IMR-90 (cell line): ENCODE measurements at regions not wholly inside any gene's neighbourhood (a gene's known extent, or its start where the extent isn't known, plus 50 kb on each side); places are given as distances from the start of the nearest gene placed in this dataset.

Experiments
- ATAC-seq: fragments of 200-7000 bp; cut with Tn5 transposase; 2 replicates; pipeline ENCODE4 v1.9.1; 2020; ENCODE audit warnings: low read depth, mild to moderate bottlenecking, moderate library complexity
- BruUV-seq: library from RNA; stranded (reverse); fragments of 400-500 nt; replicated peaks from 2 replicates; lab custom pipeline; 2021; lab: Mats Ljungman, UMichigan
- CTCF ChIA-PET: fragments of 300-600 bp; formaldehyde crosslinking; extraction: SDS; loops from one replicate; lab custom pipeline; 2021; ENCODE audit warnings: antibody characterized with exemption; lab: Yijun Ruan, JAX
- POLR2A ChIA-PET: fragments of 300-600 bp; sonication (Branson Sonifier 250); formaldehyde crosslinking; loops from one replicate; lab custom pipeline; 2022; ENCODE audit warnings: antibody characterized with exemption; ENCODE audit not compliant: unreplicated experiment; lab: Charles Lee
- DNase-seq: peaks from one replicate; pipeline ENCODE4 v3.0.0; 2013
- H2AFZ ChIP-seq: replicated peaks from 2 replicates; pipeline ENCODE3; 2013; ENCODE audit warnings: low read length, mild to moderate bottlenecking; ENCODE audit not compliant: poor library complexity
- H2AK5ac ChIP-seq: 2 replicates; pipeline ENCODE4 v1.6.1; 2013; ENCODE audit warnings: low read depth, low read length, inconsistent platforms
- H2AK9ac ChIP-seq: replicated peaks from 2 replicates; pipeline ENCODE3; 2013; ENCODE audit warnings: mild to moderate bottlenecking, low read depth, low read length, moderate library complexity; ENCODE audit not compliant: poor library complexity
- H2BK120ac ChIP-seq: 2 replicates; pipeline ENCODE4 v1.6.1; 2013; ENCODE audit warnings: low read depth, low read length, inconsistent platforms
- H2BK15ac ChIP-seq: 3 replicates; pipeline ENCODE4 v1.6.1; 2013; ENCODE audit warnings: low read depth, low read length, inconsistent platforms
- H2BK20ac ChIP-seq: 2 replicates; pipeline ENCODE4 v1.6.1; 2013; ENCODE audit warnings: low read depth, mild to moderate bottlenecking, inconsistent platforms, low read length, moderate library complexity
- H2BK5ac ChIP-seq: 2 replicates; pipeline ENCODE4 v1.6.1; 2013; ENCODE audit warnings: mild to moderate bottlenecking, low read depth, low read length, inconsistent platforms; ENCODE audit not compliant: poor library complexity, severe bottlenecking
- H3K14ac ChIP-seq: replicated peaks from 2 replicates; pipeline ENCODE4 v1.6.1; 2013; ENCODE audit warnings: low read depth, low read length, inconsistent platforms
- H3K18ac ChIP-seq: 2 replicates; pipeline ENCODE4 v1.6.1; 2013; ENCODE audit warnings: low read depth, low read length, control low read depth
- H3K23ac ChIP-seq: 2 replicates; pipeline ENCODE4 v1.6.1; 2013; ENCODE audit warnings: low read depth, low read length, inconsistent platforms
- H3K27ac ChIP-seq: 2 replicates; pipeline ENCODE4 v1.5.1; 2013; ENCODE audit warnings: mild to moderate bottlenecking, control low read depth, low read length; ENCODE audit not compliant: insufficient read depth
- H3K27me3 ChIP-seq: 2 replicates; pipeline ENCODE4 v1.6.1; 2013; ENCODE audit warnings: low read length; ENCODE audit not compliant: control insufficient read depth, insufficient read depth
- H3K36me3 ChIP-seq: 2 replicates; pipeline ENCODE4 v1.6.1; 2013; ENCODE audit warnings: low read length, mixed read lengths; ENCODE audit not compliant: control insufficient read depth, insufficient read depth
- H3K4ac ChIP-seq: 2 replicates; pipeline ENCODE4 v1.6.1; 2013; ENCODE audit warnings: low read depth, low read length, inconsistent platforms
- H3K4me1 ChIP-seq: 2 replicates; pipeline ENCODE4 v1.6.1; 2013; ENCODE audit warnings: low read length, mixed read lengths; ENCODE audit not compliant: control insufficient read depth, insufficient read depth
- H3K4me2 ChIP-seq: 2 replicates; pipeline ENCODE4 v1.6.1; 2013; ENCODE audit warnings: low read depth, mild to moderate bottlenecking, control low read depth, low read length, moderate library complexity
- H3K4me3 ChIP-seq: 2 replicates; pipeline ENCODE4 v1.5.1; 2013; ENCODE audit warnings: low read depth, mild to moderate bottlenecking, control low read depth, low read length, moderate library complexity; ENCODE audit not compliant: insufficient read depth
- H3K56ac ChIP-seq: 2 replicates; pipeline ENCODE4 v1.6.1; 2013; ENCODE audit warnings: low read length, inconsistent platforms; ENCODE audit not compliant: insufficient read depth; ENCODE audit errors: extremely low read depth
- H3K79me1 ChIP-seq, 2 experiments: 2 replicates each; pipeline ENCODE4 v1.6.1; 2013; ENCODE audit warnings: low read length in 2 of 2, inconsistent platforms in 1 of 2, low read depth in 1 of 2
- H3K9ac ChIP-seq: 2 replicates; pipeline ENCODE4 v1.6.1; 2013; ENCODE audit warnings: low read depth, low read length, control low read depth
- H3K9me1 ChIP-seq: 2 replicates; pipeline ENCODE4 v1.6.1; 2013; ENCODE audit warnings: low read length, inconsistent platforms; ENCODE audit not compliant: insufficient read depth
- H3K9me3 ChIP-seq: 2 replicates; pipeline ENCODE4 v1.6.1; 2013; ENCODE audit warnings: low read length; ENCODE audit not compliant: control insufficient read depth, insufficient read depth
- H4K20me1 ChIP-seq: 2 replicates; pipeline ENCODE4 v1.6.1; 2013; ENCODE audit warnings: low read length, inconsistent platforms; ENCODE audit not compliant: insufficient read depth
- H4K5ac ChIP-seq: 2 replicates; pipeline ENCODE4 v1.6.1; 2013; ENCODE audit warnings: mild to moderate bottlenecking, low read depth, low read length, control low read depth
- H4K8ac ChIP-seq, 2 experiments: 2 replicates each; pipeline ENCODE4 v1.6.1; 2013; ENCODE audit warnings: low read depth in 2 of 2, low read length in 2 of 2, control low read depth in 1 of 2, inconsistent platforms in 1 of 2
- H4K91ac ChIP-seq: 2 replicates; pipeline ENCODE4 v1.6.1; 2013; ENCODE audit warnings: low read depth, low read length, inconsistent platforms; ENCODE audit not compliant: insufficient read depth
- FOS ChIP-seq: fragments of 150-350 bp; IDR thresholded peaks from 2 replicates; pipeline ENCODE4 v1.6.1; 2016; ENCODE audit warnings: low read depth, low read length
- MAZ ChIP-seq: IDR thresholded peaks from 2 replicates; pipeline ENCODE4 v1.6.1; 2012; ENCODE audit warnings: low read depth, mild to moderate bottlenecking, low read length, improper control_type of control experiment, moderate library complexity, borderline replicate concordance
- RAD21 ChIP-seq: IDR thresholded peaks from 2 replicates; pipeline ENCODE4 v1.6.1; 2012; ENCODE audit warnings: low read length, improper control_type of control experiment
- USF2 ChIP-seq: fragments of 150-350 bp; IDR thresholded peaks from 2 replicates; pipeline ENCODE4 v1.6.1; 2017; ENCODE audit warnings: mild to moderate bottlenecking, antibody characterized with exemption, low read length, low read depth
- WGBS, 2 experiments: methylation state at CpG; one replicate each; pipeline versions ENCODE4 v1.1.5 to v1.1.7; 2013; ENCODE audit warnings: missing lambda C conversion rate in 2 of 2; ENCODE audit not compliant: insufficient read length in 1 of 2; ENCODE audit errors: extremely low coverage in 2 of 2; 5-methylcytosine and 5-hydroxymethylcytosine counted together
- dilution Hi-C: fragments of 300-500 bp; cut with HindIII; formaldehyde crosslinking; loops from one replicate; pipeline ENCODE4 v1.14.3; 2018; ENCODE audit warnings: low sequenced_read_pairs; ENCODE audit not compliant: unreplicated experiment
- in situ Hi-C: fragments of 300-500 bp; cut with MboI; formaldehyde crosslinking; loops from 3 replicates; pipeline ENCODE4 v1.14.3; 2019; ENCODE audit warnings: low sequenced_read_pairs, inconsistent platforms, mixed read lengths
- intact Hi-C: fragments of 100-400 bp; cut with micrococcal nuclease; formaldehyde crosslinking; loops from 2 replicates; pipeline ENCODE4 v1.10.0; 2022

- ChIA-PET CTCF (no interaction called here), POLR2A (no interaction called here)
- H3K56ac ChIP-seq, result no peak overlapping the region
- H4K91ac ChIP-seq, result no peak overlapping the region
- 85% methylated on average over 14 of the region's 22 CpGs; no CpG with 5 or more reads in 1 of the 2 experiments for WGBS, 2 experiments
- H3K23ac ChIP-seq, result no peak overlapping the region
- no peak overlapping the region for H3K4ac ChIP-seq
- no peaks in the 10 kb centered on the region for H3K79me1 ChIP-seq
- H2AFZ ChIP-seq, result no peak overlapping the region
- no peak overlapping the region for H2BK15ac ChIP-seq
- H3K27me3 ChIP-seq, result peaks cover 60% of the 10 kb centered on the region
- H2AK9ac ChIP-seq, result no peak overlapping the region
- in situ Hi-C loops, result no loop called here
- H2BK5ac ChIP-seq, result no peak overlapping the region
- H3K18ac ChIP-seq, result no peak overlapping the region
- intact Hi-C loops, result loop anchor here (5.0 kb wide), 1 partner anchor 154 kb away; no protein-coding TSS in a partner anchor
- H3K9ac ChIP-seq, result no peak overlapping the region
- H3K27ac ChIP-seq, result no peak overlapping the region
- dilution Hi-C loops, result no loop called here
- H3K9me1 ChIP-seq, result no peaks in the 10 kb centered on the region
- BruUV-seq, result no TSS peak
- H3K4me2 ChIP-seq, result no peak overlapping the region
- H2AK5ac ChIP-seq, result no peak overlapping the region
- no peaks in the 10 kb centered on the region; the same call in 1 of the 2 replicates for H4K20me1 ChIP-seq
- no peak overlapping the region for H2BK120ac ChIP-seq
- no peak overlapping the region for H3K4me3 ChIP-seq
- H4K8ac ChIP-seq, result no peak overlapping the region
- no peaks in the 10 kb centered on the region for H3K4me1 ChIP-seq
- no peaks in the 10 kb centered on the region for H3K36me3 ChIP-seq
- no peak overlapping the region for H3K14ac ChIP-seq
- TF ChIP-seq USF2, result peak; percentile 97
- no peak for TF ChIP-seq FOS
- no peak for TF ChIP-seq MAZ
- TF ChIP-seq RAD21, result no peak
- peaks cover 12% of the 10 kb centered on the region; the same call in 1 of the 2 replicates for H3K9me3 ChIP-seq
- no peak overlapping the region for H4K5ac ChIP-seq
- DNase-seq, result peak; percentile 36
- ATAC-seq, result 0 out of 2 replicates have a peak, but pooled peaks have one; percentile 35
- H2BK20ac ChIP-seq, result no peak overlapping the region
Measured at GRCh38 chr4:1511441-1512041, 105.3 kb upstream of the NKX1-1 start.
